GM23338 (cell line): ENCODE measurements at regions not wholly inside any gene's neighbourhood (a gene's known extent, or its start where the extent isn't known, plus 50 kb on each side); places are given as distances from the start of the nearest gene placed in this dataset.

Experiments used
- ATAC-seq: fragments of 200-7000 bp; cut with Tn5 transposase; 3 replicates; pipeline ENCODE4 v1.9.1; 2020
- DNase-seq: peaks from one replicate; pipeline ENCODE4 v3.0.0-alpha.2; 2015; ENCODE audit warnings: low spot score
- H2AFZ ChIP-seq: fragments of 200-600 bp; sonication (generic); 2 replicates; pipeline ENCODE4 v1.8.0; 2016; ENCODE audit warnings: antibody characterized with exemption, mild to moderate bottlenecking, moderate library complexity
- H3F3A ChIP-seq: fragments of 200-600 bp; sonication (generic); replicated peaks from 2 replicates; pipeline ENCODE4 v1.8.0; 2017; ENCODE audit warnings: antibody characterized with exemption, mixed run types, low read depth
- H3K27ac ChIP-seq: fragments of 200-600 bp; sonication (generic); 2 replicates; pipeline ENCODE4 v1.6.1; 2016; ENCODE audit warnings: low read depth
- H3K27me3 ChIP-seq: fragments of 200-600 bp; sonication (generic); 2 replicates; pipeline ENCODE4 v1.8.0; 2016; ENCODE audit warnings: mild to moderate bottlenecking, mixed run types, moderate library complexity; ENCODE audit not compliant: insufficient read depth
- H3K36me3 ChIP-seq: fragments of 200-600 bp; sonication (generic); 2 replicates; pipeline ENCODE4 v1.8.0; 2016; ENCODE audit warnings: mild to moderate bottlenecking; ENCODE audit not compliant: insufficient read depth
- H3K4me1 ChIP-seq: fragments of 200-600 bp; sonication (generic); 2 replicates; pipeline ENCODE4 v1.8.0; 2016; ENCODE audit warnings: mild to moderate bottlenecking, moderate library complexity; ENCODE audit not compliant: insufficient read depth
- H3K4me2 ChIP-seq: fragments of 200-600 bp; sonication (generic); 2 replicates; pipeline ENCODE4 v1.7.1; 2017; ENCODE audit warnings: mixed run types
- H3K4me3 ChIP-seq: fragments of 200-600 bp; sonication (generic); 2 replicates; pipeline ENCODE4 v1.6.1; 2016; ENCODE audit warnings: mixed run types
- H3K79me2 ChIP-seq: fragments of 200-600 bp; sonication (generic); replicated peaks from 2 replicates; pipeline ENCODE4 v1.8.0; 2017; ENCODE audit warnings: mild to moderate bottlenecking; ENCODE audit not compliant: insufficient read depth
- H3K9me2 ChIP-seq: fragments of 200-600 bp; sonication (generic); 2 replicates; pipeline ENCODE4 v1.8.0; 2017; ENCODE audit not compliant: insufficient read depth
- H4K20me1 ChIP-seq: fragments of 200-600 bp; sonication (generic); replicated peaks from 2 replicates; pipeline ENCODE4 v1.8.0; 2017; ENCODE audit warnings: mild to moderate bottlenecking; ENCODE audit not compliant: insufficient read depth
- H3K27ac Mint-ChIP-seq: 2 replicates; pipeline ENCODE4 v1.8.0; 2020; ENCODE audit warnings: inconsistent platforms, mild to moderate bottlenecking, moderate library complexity, mixed read lengths
- H3K27me3 Mint-ChIP-seq: 3 replicates; pipeline ENCODE4 v1.8.0; 2022; ENCODE audit warnings: low read depth, mild to moderate bottlenecking, moderate library complexity, mixed read lengths, inconsistent platforms; ENCODE audit not compliant: insufficient read depth, poor library complexity
- H3K36me3 Mint-ChIP-seq: 3 replicates; pipeline ENCODE4 v1.8.0; 2021; ENCODE audit warnings: low read depth, mild to moderate bottlenecking, inconsistent platforms, moderate library complexity, mixed read lengths
- H3K4me1 Mint-ChIP-seq: 3 replicates; pipeline ENCODE4 v1.8.0; 2020; ENCODE audit warnings: mild to moderate bottlenecking, inconsistent platforms, mixed read lengths
- H3K4me3 Mint-ChIP-seq: 3 replicates; pipeline ENCODE4 v1.8.0; 2021; ENCODE audit warnings: moderate library complexity, mild to moderate bottlenecking, inconsistent platforms, mixed read lengths
- H3K9me3 Mint-ChIP-seq: 3 replicates; pipeline ENCODE4 v1.8.0; 2020; ENCODE audit warnings: moderate library complexity, mild to moderate bottlenecking, inconsistent platforms, mixed read lengths
- CREB1 ChIP-seq: fragments of 250-450 bp; sonication (Bioruptor Pico); IDR thresholded peaks from 2 replicates; pipeline ENCODE4 v1.5.0; 2020; ENCODE audit warnings: low read depth, mild to moderate bottlenecking, moderate library complexity
- CTCF ChIP-seq, 2 experiments: fragments of 200-600 bp in 1 of 2; sonication (generic) in 1 of 2; conservative IDR thresholded peaks; 2 replicates each; pipeline versions ENCODE4 v1.5.1 to v1.6.1; 2016 to 2017; ENCODE audit warnings: antibody characterized with exemption in 2 of 2, low read depth in 2 of 2, mild to moderate bottlenecking in 2 of 2, moderate library complexity in 1 of 2
- EZH2 ChIP-seq: fragments of 200-600 bp; sonication (generic); IDR thresholded peaks from one replicate; pipeline ENCODE4 v1.8.0; 2017; ENCODE audit warnings: antibody characterized with exemption, mild to moderate bottlenecking, low read depth; ENCODE audit not compliant: unreplicated experiment
- REST ChIP-seq: IDR thresholded peaks from one replicate; pipeline ENCODE4 v1.6.1; 2018; ENCODE audit warnings: antibody characterized with exemption; ENCODE audit not compliant: unreplicated experiment
- ZNF114 ChIP-seq: fragments of 250-450 bp; sonication (Bioruptor Pico); IDR thresholded peaks from 2 replicates; pipeline ENCODE4 v1.5.0; 2020; ENCODE audit warnings: mild to moderate bottlenecking, moderate library complexity
- ZNF462 ChIP-seq: fragments of 250-450 bp; sonication (Bioruptor Pico); IDR thresholded peaks from 2 replicates; pipeline ENCODE4 v1.5.0; 2020; ENCODE audit warnings: mild to moderate bottlenecking, moderate library complexity

- no peak for TF ChIP-seq CTCF (conservative IDR thresholded peaks at IDR 0.05; ENCODE audit: low read depth in 2 of 2)
- no peak for TF ChIP-seq REST
- TF ChIP-seq ZNF114 (CRISPR knock-in tag), result no peak
These were observed 280.5 kb upstream of the GATB start (continued) for GRCh38 chr4:152041295-152041694.

- Mint-ChIP-seq H3K4me1 (peaks cover 3% of the 10 kb centered on the region; the same call in 2 of the 3 replicates), H3K4me3 (no peak overlapping the region), H3K9me3 (peaks cover 11% of the 10 kb centered on the region), H3K27ac (no peak overlapping the region), H3K27me3 (peaks cover 3% of the 10 kb centered on the region), H3K36me3 (peaks cover 8% of the 10 kb centered on the region; the same call in 2 of the 3 replicates)
- Histone ChIP-seq H3F3A (no peaks in the 10 kb centered on the region), H3K9me2 (no peaks in the 10 kb centered on the region), H3K27ac (no peak overlapping the region), H2AFZ (no peak overlapping the region), H3K4me2 (no peak overlapping the region), H3K4me3 (no peak overlapping the region), H3K36me3 (no peaks in the 10 kb centered on the region), H3K4me1 (peaks cover 2% of the 10 kb centered on the region; the same call in 1 of the 2 replicates), H4K20me1 (no peaks in the 10 kb centered on the region), H3K27me3 (no peaks in the 10 kb centered on the region), H3K79me2 (no peaks in the 10 kb centered on the region)
- DNase-seq (no peak), ATAC-seq (no peak)
- no peak for TF ChIP-seq ZNF114 (CRISPR knock-in tag)
- no peak for TF ChIP-seq CTCF (conservative IDR thresholded peaks at IDR 0.05; ENCODE audit: low read depth in 2 of 2)
- no peak for TF ChIP-seq ZNF462 (CRISPR knock-in tag)
- no peak for TF ChIP-seq REST
- TF ChIP-seq CREB1 (CRISPR knock-in tag), result no peak
- no peak for TF ChIP-seq EZH2
These were observed 278.9 kb upstream of the GATB start for GRCh38 chr4:152039691-152040090.
